HEK293 (cell line): ENCODE measurements at regions not wholly inside any gene's neighbourhood (a gene's known extent, or its start where the extent isn't known, plus 50 kb on each side); places are given as distances from the start of the nearest gene placed in this dataset.

Source experiments
- CTCF ChIA-PET: fragments of 350-600 bp; formaldehyde crosslinking; extraction: SDS; loops from one replicate; lab custom pipeline; 2021; ENCODE audit warnings: antibody characterized with exemption; lab: Yijun Ruan, JAX
- POLR2A ChIA-PET: fragments of 300-600 bp; formaldehyde crosslinking; extraction: SDS; loops from one replicate; lab custom pipeline; 2020; ENCODE audit warnings: antibody characterized with exemption, inconsistent platforms; lab: Yijun Ruan, JAX
- H3K27ac ChIP-seq: fragments of 200-500 bp; sonication (Bioruptor generic); 2 replicates; pipeline ENCODE4 v1.5.1; 2014; ENCODE audit warnings: low read depth, low read length, control low read depth, inconsistent platforms; ENCODE audit errors: extremely low read depth
- H3K36me3 ChIP-seq, 2 experiments: fragments of 200-500 bp in 1 of 2; sonication (Bioruptor generic) in 1 of 2; 1 replicate in 1 of 2; 2 replicates in 1 of 2; pipeline ENCODE4 v1.5.1; 2014 to 2017; ENCODE audit warnings: inconsistent platforms in 2 of 2, low read length in 2 of 2; ENCODE audit not compliant: control insufficient read depth in 2 of 2, insufficient read depth in 1 of 2
- H3K4me1 ChIP-seq: fragments of 200-500 bp; sonication (Bioruptor generic); 2 replicates; pipeline ENCODE4 v1.5.1; 2014; ENCODE audit warnings: mild to moderate bottlenecking, low read length, inconsistent platforms; ENCODE audit not compliant: control insufficient read depth, insufficient read depth
- H3K4me3 ChIP-seq: 2 replicates; pipeline ENCODE4 v1.5.1; 2011; ENCODE audit warnings: low read depth, mild to moderate bottlenecking, control low read depth, low read length, moderate library complexity
- H3K9me3 ChIP-seq: fragments of 200-500 bp; sonication (Bioruptor generic); 2 replicates; pipeline ENCODE4 v1.5.1; 2014; ENCODE audit warnings: low read depth, low read length, inconsistent platforms; ENCODE audit not compliant: control insufficient read depth, insufficient read depth
- GLI2 ChIP-seq: fragments of 450-650 bp; formaldehyde crosslinking; IDR thresholded peaks from 2 replicates; pipeline ENCODE4; 2017; ENCODE audit warnings: missing biosample characterization, missing genetic modification characterization, low read depth, borderline replicate concordance
- GLIS1 ChIP-seq: fragments of 450-650 bp; formaldehyde crosslinking; IDR thresholded peaks from 2 replicates; pipeline ENCODE4 v1.5.1; 2016; ENCODE audit warnings: missing biosample characterization, missing genetic modification characterization
- INSM2 ChIP-seq: fragments of 450-650 bp; formaldehyde crosslinking; IDR thresholded peaks from 2 replicates; pipeline ENCODE4 v1.5.1; 2016; ENCODE audit warnings: missing biosample characterization, missing genetic modification characterization
- KLF17 ChIP-seq: fragments of 450-650 bp; formaldehyde crosslinking; IDR thresholded peaks from 2 replicates; pipeline ENCODE4 v1.5.1; 2016; ENCODE audit warnings: missing biosample characterization, missing genetic modification characterization
- KLF9 ChIP-seq: fragments of 450-650 bp; formaldehyde crosslinking; IDR thresholded peaks from 2 replicates; pipeline ENCODE4 v1.5.1; 2016; ENCODE audit warnings: missing biosample characterization, missing genetic modification characterization, low read depth
- PRDM2 ChIP-seq: fragments of 450-650 bp; formaldehyde crosslinking; IDR thresholded peaks from 2 replicates; pipeline ENCODE4 v1.5.1; 2016; ENCODE audit warnings: missing biosample characterization, missing genetic modification characterization, borderline replicate concordance
- PRDM4 ChIP-seq: fragments of 450-650 bp; formaldehyde crosslinking; IDR thresholded peaks from 2 replicates; pipeline ENCODE4 v1.5.1; 2017; ENCODE audit warnings: missing biosample characterization, missing genetic modification characterization
- RBAK ChIP-seq: fragments of 450-650 bp; formaldehyde crosslinking; IDR thresholded peaks from 2 replicates; pipeline ENCODE4 v1.5.1; 2016; ENCODE audit warnings: missing biosample characterization, missing genetic modification characterization
- ZBTB48 ChIP-seq: fragments of 450-650 bp; formaldehyde crosslinking; IDR thresholded peaks from 2 replicates; pipeline ENCODE4 v1.5.1; 2016; ENCODE audit warnings: missing biosample characterization, missing genetic modification characterization
- ZBTB7A ChIP-seq: fragments of 450-650 bp; formaldehyde crosslinking; IDR thresholded peaks from 2 replicates; pipeline ENCODE4 v1.5.1; 2016; ENCODE audit warnings: low read depth, missing biosample characterization, missing genetic modification characterization
- ZFP3 ChIP-seq: fragments of 450-650 bp; formaldehyde crosslinking; IDR thresholded peaks from 2 replicates; pipeline ENCODE4 v1.5.1; 2016; ENCODE audit warnings: low read depth, missing biosample characterization, missing genetic modification characterization
- ZFP69B ChIP-seq: fragments of 450-650 bp; formaldehyde crosslinking; IDR thresholded peaks from 2 replicates; pipeline ENCODE4 v1.5.1; 2016; ENCODE audit warnings: missing biosample characterization, missing genetic modification characterization
- ZNF114 ChIP-seq: fragments of 450-650 bp; formaldehyde crosslinking; IDR thresholded peaks from 2 replicates; pipeline ENCODE4 v1.5.0; 2017; ENCODE audit warnings: missing biosample characterization, missing genetic modification characterization
- ZNF19 ChIP-seq: fragments of 450-650 bp; formaldehyde crosslinking; IDR thresholded peaks from 2 replicates; pipeline ENCODE4; 2016; ENCODE audit warnings: missing biosample characterization, missing genetic modification characterization, low read depth
- ZNF202 ChIP-seq: fragments of 450-650 bp; formaldehyde crosslinking; IDR thresholded peaks from 2 replicates; pipeline ENCODE4 v1.5.1; 2016; ENCODE audit warnings: missing biosample characterization, missing genetic modification characterization, borderline replicate concordance
- ZNF311 ChIP-seq: fragments of 450-650 bp; formaldehyde crosslinking; IDR thresholded peaks from 2 replicates; pipeline ENCODE4 v1.5.1; 2017; ENCODE audit warnings: missing biosample characterization, missing genetic modification characterization, borderline replicate concordance
- ZNF426 ChIP-seq: fragments of 450-650 bp; formaldehyde crosslinking; IDR thresholded peaks from 2 replicates; pipeline ENCODE4 v1.5.1; 2017; ENCODE audit warnings: missing biosample characterization, missing genetic modification characterization, mild to moderate bottlenecking, inconsistent platforms, moderate library complexity
- ZNF433 ChIP-seq: fragments of 450-650 bp; formaldehyde crosslinking; IDR thresholded peaks from 2 replicates; pipeline ENCODE4 v1.5.1; 2016; ENCODE audit warnings: missing biosample characterization, missing genetic modification characterization, low read depth
- ZNF600 ChIP-seq: fragments of 450-650 bp; formaldehyde crosslinking; IDR thresholded peaks from 2 replicates; pipeline ENCODE4 v1.5.1; 2016; ENCODE audit warnings: missing biosample characterization, missing genetic modification characterization
- ZNF629 ChIP-seq: fragments of 450-650 bp; formaldehyde crosslinking; IDR thresholded peaks from 2 replicates; pipeline ENCODE4 v1.5.1; 2017; ENCODE audit warnings: missing biosample characterization, missing genetic modification characterization
- ZNF645 ChIP-seq: fragments of 450-650 bp; formaldehyde crosslinking; IDR thresholded peaks from 2 replicates; pipeline ENCODE4; 2016; ENCODE audit warnings: missing biosample characterization, missing genetic modification characterization
- ZNF785 ChIP-seq: fragments of 450-650 bp; formaldehyde crosslinking; IDR thresholded peaks from 2 replicates; pipeline ENCODE4 v1.5.1; 2016; ENCODE audit warnings: missing biosample characterization, missing genetic modification characterization
- ZSCAN18 ChIP-seq: fragments of 450-650 bp; formaldehyde crosslinking; IDR thresholded peaks from 2 replicates; pipeline ENCODE4 v1.5.1; 2016; ENCODE audit warnings: missing biosample characterization, missing genetic modification characterization

- Histone ChIP-seq H3K27ac (no peak overlapping the region), H3K4me1 (no peaks in the 10 kb centered on the region), H3K9me3 (no peaks in the 10 kb centered on the region), H3K36me3 (no peaks in the 10 kb centered on the region), H3K4me3 (no peak overlapping the region)
- ChIA-PET POLR2A (no interaction called here), CTCF (no interaction called here)
- TF ChIP-seq ZNF600 (tag by site-specific recombination) (no peak), ZNF629 (tag by site-specific recombination) (no peak), ZNF311 (tag by site-specific recombination) (no peak), ZFP3 (tag by site-specific recombination) (no peak), GLIS1 (tag by site-specific recombination) (no peak), ZNF19 (tag by site-specific recombination) (no peak), ZNF645 (tag by site-specific recombination) (no peak), RBAK (tag by site-specific recombination) (no peak), ZNF785 (tag by site-specific recombination) (no peak), ZSCAN18 (tag by site-specific recombination) (no peak), ZNF433 (tag by site-specific recombination) (no peak), KLF17 (tag by site-specific recombination) (no peak), PRDM2 (tag by site-specific recombination) (no peak), ZBTB7A (tag by site-specific recombination) (no peak), ZNF114 (tag by site-specific recombination) (no peak), KLF9 (tag by site-specific recombination) (no peak), ZFP69B (tag by site-specific recombination) (no peak)
These were observed 288.8 kb downstream of the KIF2B start for GRCh38 chr17:54111576-54111975.

GRCh38 chr17:54117452-54117851 lies 294.7 kb downstream of the KIF2B start:
- ChIA-PET POLR2A (no interaction called here), CTCF (no interaction called here)
- Histone ChIP-seq H3K27ac (no peak overlapping the region), H3K4me1 (no peaks in the 10 kb centered on the region), H3K9me3 (no peaks in the 10 kb centered on the region), H3K36me3 (no peaks in the 10 kb centered on the region), H3K4me3 (no peak overlapping the region)
- TF ChIP-seq ZNF426 (no peak), ZNF629 (tag by site-specific recombination) (no peak), GLI2 (tag by site-specific recombination) (no peak), ZNF202 (tag by site-specific recombination) (no peak), ZBTB48 (tag by site-specific recombination) (no peak), PRDM4 (tag by site-specific recombination) (no peak), INSM2 (tag by site-specific recombination) (no peak)
